Midbrain (tissue), 1 donor: ENCODE measurements at regions not wholly inside any gene's neighbourhood (a gene's known extent, or its start where the extent isn't known, plus 50 kb on each side); places are given as distances from the start of the nearest gene placed in this dataset.

Experiments
- DNase-seq: peaks from one replicate; lab custom pipeline; 2025; lab: John Stamatoyannopoulos, UW

- no peak for DNase-seq
Observed at GRCh38 chr10:44326474-44327030, 58.3 kb downstream of the CXCL12 start.

- no peak for DNase-seq
Observed at GRCh38 chr10:44325596-44326307, 59.1 kb downstream of the CXCL12 start.

- DNase-seq = no peak
Observed at GRCh38 chr10:44325157-44325556, 59.7 kb downstream of the CXCL12 start.

- no peak for DNase-seq
Observed at GRCh38 chr10:44323838-44324237, 61.1 kb downstream of the CXCL12 start.

- no peak for DNase-seq
Observed at GRCh38 chr10:44322137-44322536, 62.8 kb downstream of the CXCL12 start.

GRCh38 chr10:44320756-44321155 is 64.1 kb downstream of the CXCL12 start:
- DNase-seq = no peak

GRCh38 chr10:44317856-44318255 is 67.0 kb downstream of the CXCL12 start:
- DNase-seq = no peak

GRCh38 chr10:44316922-44317215 is 68.0 kb downstream of the CXCL12 start:
- no peak for DNase-seq

- DNase-seq = no peak
Observed at GRCh38 chr10:44316187-44316921, 68.5 kb downstream of the CXCL12 start.

- DNase-seq = no peak
Observed at GRCh38 chr10:44314802-44315460, 70.0 kb downstream of the CXCL12 start.

GRCh38 chr10:44313761-44314165 is 71.1 kb downstream of the CXCL12 start:
- no peak for DNase-seq

- no peak for DNase-seq
Observed at GRCh38 chr10:44312401-44312800, 72.5 kb downstream of the CXCL12 start.

- no peak for DNase-seq
Observed at GRCh38 chr10:44311563-44312051, 73.3 kb downstream of the CXCL12 start.

GRCh38 chr10:44310762-44311562 is 73.9 kb downstream of the CXCL12 start:
- peak; percentile 90 for DNase-seq

- DNase-seq = no peak
Observed at GRCh38 chr10:44309939-44310761, 74.7 kb downstream of the CXCL12 start.

GRCh38 chr10:44309361-44309760 is 75.5 kb downstream of the CXCL12 start:
- no peak for DNase-seq

- no peak for DNase-seq
Observed at GRCh38 chr10:44308935-44309334, 76.0 kb downstream of the CXCL12 start.

GRCh38 chr10:44307691-44308090 is 77.2 kb downstream of the CXCL12 start:
- no peak for DNase-seq

- no peak for DNase-seq
Observed at GRCh38 chr10:44306762-44307161, 78.1 kb downstream of the CXCL12 start.

GRCh38 chr10:44306147-44306710 is 78.7 kb downstream of the CXCL12 start:
- DNase-seq = no peak
